ENCODE measurements at regions not wholly inside any gene's neighbourhood (a gene's known extent, or its start where the extent isn't known, plus 50 kb on each side); places are given as distances from the start of the nearest gene placed in this dataset.
"Not testable (repeated sequence)": the region's sequence is repeated elsewhere in the genome, so short reads cannot be mapped to it uniquely, and the experiment has no call there.

DNA sequence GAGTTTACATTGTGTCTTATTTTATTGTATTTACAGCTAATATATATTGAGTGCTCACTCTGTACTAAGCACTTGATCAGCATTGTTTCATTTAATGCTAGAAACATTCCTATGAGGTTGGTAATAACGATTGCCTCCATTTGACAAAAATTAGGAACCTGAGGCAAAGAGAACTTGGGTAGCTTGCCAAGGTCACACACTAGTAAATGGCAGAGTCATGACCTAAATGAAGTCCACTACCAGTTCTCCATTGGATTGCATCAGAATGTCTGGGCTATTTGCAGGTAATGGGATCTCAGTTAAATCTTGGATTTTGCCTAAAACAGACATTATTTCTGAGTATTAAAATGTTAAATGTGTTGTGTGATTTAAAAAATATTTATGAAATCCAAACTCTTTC is 65.8 kb upstream of the CRIM1 start:
- TF ChIP-seq EZH2phosphoT487 (IDR thresholded peaks at IDR 0.05; ENCODE audit: borderline replicate concordance, low read length) = no peak
- TF ChIP-seq EZH2 (IDR thresholded peaks at IDR 0.05; ENCODE audit: low read length, unreplicated experiment) = no peak
- TF ChIP-seq, protein P1, sequence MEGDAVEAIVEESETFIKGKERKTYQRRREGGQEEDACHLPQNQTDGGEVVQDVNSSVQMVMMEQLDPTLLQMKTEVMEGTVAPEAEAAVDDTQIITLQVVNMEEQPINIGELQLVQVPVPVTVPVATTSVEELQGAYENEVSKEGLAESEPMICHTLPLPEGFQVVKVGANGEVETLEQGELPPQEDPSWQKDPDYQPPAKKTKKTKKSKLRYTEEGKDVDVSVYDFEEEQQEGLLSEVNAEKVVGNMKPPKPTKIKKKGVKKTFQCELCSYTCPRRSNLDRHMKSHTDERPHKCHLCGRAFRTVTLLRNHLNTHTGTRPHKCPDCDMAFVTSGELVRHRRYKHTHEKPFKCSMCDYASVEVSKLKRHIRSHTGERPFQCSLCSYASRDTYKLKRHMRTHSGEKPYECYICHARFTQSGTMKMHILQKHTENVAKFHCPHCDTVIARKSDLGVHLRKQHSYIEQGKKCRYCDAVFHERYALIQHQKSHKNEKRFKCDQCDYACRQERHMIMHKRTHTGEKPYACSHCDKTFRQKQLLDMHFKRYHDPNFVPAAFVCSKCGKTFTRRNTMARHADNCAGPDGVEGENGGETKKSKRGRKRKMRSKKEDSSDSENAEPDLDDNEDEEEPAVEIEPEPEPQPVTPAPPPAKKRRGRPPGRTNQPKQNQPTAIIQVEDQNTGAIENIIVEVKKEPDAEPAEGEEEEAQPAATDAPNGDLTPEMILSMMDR (conservative IDR thresholded peaks at IDR 0.05; ENCODE audit: low read depth, low read length) = no peak
- Histone ChIP-seq H4K20me1 (ENCODE audit: low read length) (no peaks in the 10 kb centered on the region), H2AFZ (ENCODE audit: low read length) (no peak overlapping the region), H3K36me3 (ENCODE audit: low read depth, low read length) (no peaks in the 10 kb centered on the region), H3K4me1 (ENCODE audit: insufficient read depth, low read length) (0 out of 2 replicates have a peak, but pooled peaks cover 3% of the 10 kb centered on the region), H3K27ac (ENCODE audit: low read length) (no peak overlapping the region), H3K79me2 (ENCODE audit: low read length) (no peaks in the 10 kb centered on the region), H3K9ac (ENCODE audit: low read length) (no peak overlapping the region), H3K27me3 (ENCODE audit: low read length) (peaks cover 6% of the 10 kb centered on the region; the same call in 1 of the 2 replicates), H3F3A (ENCODE audit: low read length, unreplicated experiment) (no peaks in the 10 kb centered on the region), H3K4me3 (ENCODE audit: low read length) (no peak overlapping the region), H3K4me2 (ENCODE audit: low read length) (no peak overlapping the region), H3K9me3 (ENCODE audit: low read length) (no peaks in the 10 kb centered on the region), H3K9me2 (replicated peaks; ENCODE audit: low read length) (no peaks in the 10 kb centered on the region)
- ATAC-seq (no peak), DNase-seq (no peak)
- no TSS peak for BruUV-seq (replicated peaks)
- ChIA-PET POLR2A (ENCODE audit: unreplicated experiment) (no interaction called here), CTCF (no interaction called here)
- intact Hi-C loops (cut with micrococcal nuclease) = no loop called here

DNA sequence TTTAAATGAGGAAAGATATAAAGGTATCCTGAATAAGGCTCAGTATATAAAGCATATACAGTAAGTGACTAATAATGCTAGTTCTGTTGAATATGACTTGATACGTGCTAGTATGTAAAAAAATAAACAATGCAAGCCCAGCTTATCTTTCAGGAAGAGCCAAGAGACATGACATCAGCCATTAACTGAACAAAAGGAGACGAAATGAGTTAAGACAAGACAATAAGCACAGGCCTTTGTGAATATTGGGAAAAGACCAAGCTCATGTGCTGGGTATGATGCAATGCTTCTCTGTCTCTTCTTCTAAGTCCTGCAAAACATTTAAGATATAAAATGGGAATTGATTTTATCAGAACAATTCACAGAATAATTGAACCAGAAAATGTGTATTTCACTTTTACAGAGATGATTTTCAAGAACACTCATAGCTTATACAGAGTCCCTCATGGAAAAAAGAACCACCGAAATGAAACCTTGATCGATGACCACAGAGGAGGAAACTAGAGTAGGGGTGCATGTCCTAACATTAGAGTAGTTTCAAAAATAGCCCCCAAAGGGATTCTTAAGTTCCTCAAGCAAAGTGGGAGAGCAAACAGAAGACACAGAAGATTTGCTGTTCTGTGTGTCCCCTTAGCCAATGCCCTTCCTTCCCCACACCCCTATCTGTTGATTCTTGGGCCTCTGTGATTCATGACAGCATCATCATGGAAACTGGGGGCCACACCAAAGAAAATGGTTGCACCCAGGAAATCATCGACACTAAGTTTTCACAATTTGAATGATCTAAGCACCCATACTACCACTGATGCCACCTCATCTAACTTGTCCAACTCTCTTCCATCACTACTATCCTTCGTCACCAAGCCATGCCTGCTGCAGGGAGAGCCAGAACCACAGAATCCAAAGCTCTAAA is 68.0 kb upstream of the CRIM1 start:
- no TSS peak for BruUV-seq (replicated peaks)
- POLR2A ChIA-PET (ENCODE audit: unreplicated experiment) = no interaction called here
- H3K4me3 ChIP-seq (ENCODE audit: low read length) = no peak overlapping the region
- H3K4me1 ChIP-seq (ENCODE audit: insufficient read depth, low read length) = 0 out of 2 replicates have a peak, but pooled peaks cover 3% of the 10 kb centered on the region
- H3K9ac ChIP-seq (ENCODE audit: low read length) = no peak overlapping the region
- DNase-seq (no peak), ATAC-seq (no peak)
- no peaks in the 10 kb centered on the region for H3F3A ChIP-seq (ENCODE audit: low read length, unreplicated experiment)
- H3K36me3 ChIP-seq (ENCODE audit: low read depth, low read length) = no peaks in the 10 kb centered on the region
- H3K9me2 ChIP-seq (replicated peaks; ENCODE audit: low read length) = no peaks in the 10 kb centered on the region
- TF ChIP-seq EZH2 (IDR thresholded peaks at IDR 0.05; ENCODE audit: low read length, unreplicated experiment) (no peak), EZH2phosphoT487 (IDR thresholded peaks at IDR 0.05; ENCODE audit: borderline replicate concordance, low read length) (no peak)
- TF ChIP-seq, protein P1 (conservative IDR thresholded peaks at IDR 0.05; ENCODE audit: low read depth, low read length) = no peak
- H3K27ac ChIP-seq (ENCODE audit: low read length) = no peak overlapping the region
- intact Hi-C loops (cut with micrococcal nuclease) = no loop called here
- H2AFZ ChIP-seq (ENCODE audit: low read length) = no peak overlapping the region
- H3K9me3 ChIP-seq (ENCODE audit: low read length) = no peaks in the 10 kb centered on the region
- CTCF ChIA-PET = no interaction called here
- H3K79me2 ChIP-seq (ENCODE audit: low read length) = no peaks in the 10 kb centered on the region
- H3K4me2 ChIP-seq (ENCODE audit: low read length) = no peak overlapping the region
- H3K27me3 ChIP-seq (ENCODE audit: low read length) = peaks cover 6% of the 10 kb centered on the region; the same call in 1 of the 2 replicates
- no peaks in the 10 kb centered on the region for H4K20me1 ChIP-seq (ENCODE audit: low read length)

DNA sequence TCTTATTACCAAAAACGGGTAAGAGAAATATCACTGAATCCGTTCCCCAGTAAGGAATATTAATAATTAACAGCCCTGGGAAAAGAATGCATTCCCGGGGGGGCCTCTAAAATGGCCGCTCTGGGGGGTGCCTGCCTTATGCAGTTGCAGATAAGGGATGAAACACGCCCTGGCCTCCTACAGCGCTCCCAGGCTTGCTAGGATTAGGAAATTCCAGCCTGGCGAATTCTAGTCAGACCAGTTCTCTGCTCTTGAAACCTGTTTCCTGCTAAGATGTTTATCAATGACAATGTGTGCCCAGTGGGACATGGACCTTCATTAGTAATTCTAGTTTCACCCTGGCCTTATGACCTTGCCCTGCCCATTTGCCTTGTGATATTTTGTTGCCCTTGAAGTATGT is 76.1 kb upstream of the CRIM1 start:
- H2AFZ ChIP-seq (ENCODE audit: low read length); H3K36me3 ChIP-seq (ENCODE audit: low read depth, low read length); H3K27ac ChIP-seq (ENCODE audit: low read length); CTCF ChIA-PET; H3K9me2 ChIP-seq (replicated peaks; ENCODE audit: low read length); H3F3A ChIP-seq (ENCODE audit: low read length, unreplicated experiment); H3K27me3 ChIP-seq (ENCODE audit: low read length); intact Hi-C loops (cut with micrococcal nuclease); H3K9me3 ChIP-seq (ENCODE audit: low read length); H3K9ac ChIP-seq (ENCODE audit: low read length); H4K20me1 ChIP-seq (ENCODE audit: low read length); H3K4me1 ChIP-seq (ENCODE audit: insufficient read depth, low read length); H3K4me3 ChIP-seq (ENCODE audit: low read length); H3K4me2 ChIP-seq (ENCODE audit: low read length); BruUV-seq (replicated peaks); ATAC-seq; H3K79me2 ChIP-seq (ENCODE audit: low read length); POLR2A ChIA-PET (ENCODE audit: unreplicated experiment): not testable (repeated sequence)
- DNase-seq = peak; percentile 34
